HG02981 (cell line): ENCODE measurements at regions not wholly inside any gene's neighbourhood (a gene's known extent, or its start where the extent isn't known, plus 50 kb on each side); places are given as distances from the start of the nearest gene placed in this dataset.

Source experiments
- ATAC-seq: cut with Tn5 transposase; IDR thresholded peaks from one replicate; pipeline ENCODE4 v1.9.1; 2021; ENCODE audit warnings: mild to moderate bottlenecking, moderate library complexity; ENCODE audit not compliant: unreplicated experiment

DNA sequence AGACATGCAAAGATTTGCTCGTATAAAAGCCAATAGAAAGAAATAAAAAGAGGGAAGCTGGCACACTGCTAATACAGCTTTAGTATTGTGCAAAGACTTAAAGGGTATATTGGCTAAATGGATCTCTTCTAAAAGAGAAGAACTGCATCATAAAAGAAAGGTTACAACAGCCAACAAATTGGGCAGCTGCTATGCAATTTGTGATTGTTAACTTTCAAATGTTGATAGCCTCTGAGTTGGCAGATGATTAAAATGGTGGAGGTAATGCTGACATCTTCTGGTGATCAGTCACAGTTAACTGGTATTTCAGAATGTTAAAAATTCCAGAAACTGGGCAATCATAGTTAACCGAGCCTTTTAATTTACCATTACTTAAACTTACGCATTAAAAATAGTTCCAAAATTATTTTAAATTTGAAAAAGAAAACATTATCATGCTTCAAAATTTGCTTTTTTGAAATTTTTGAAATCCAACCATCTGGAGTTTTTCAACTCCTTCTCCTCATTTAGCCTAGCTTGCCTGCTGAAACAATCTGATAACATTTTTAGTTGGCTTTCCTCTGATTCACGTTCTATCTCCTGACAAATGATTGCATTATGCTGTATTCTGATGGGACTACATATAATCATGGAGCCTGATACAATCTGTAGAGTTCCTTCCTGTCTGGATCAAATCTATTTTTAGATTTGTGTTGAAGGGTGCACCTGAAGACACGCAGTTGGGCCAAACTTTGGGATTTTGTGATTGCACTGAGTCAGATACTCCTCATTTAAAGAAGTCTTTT is 144.0 kb upstream of the PDZRN3 start:
- ATAC-seq: no peak

GRCh38 chr3:73766599-73767381 is 142.0 kb upstream of the PDZRN3 start:
- ATAC-seq: no peak

GRCh38 chr3:73765878-73766545 is 141.3 kb upstream of the PDZRN3 start:
- ATAC-seq: no peak

DNA sequence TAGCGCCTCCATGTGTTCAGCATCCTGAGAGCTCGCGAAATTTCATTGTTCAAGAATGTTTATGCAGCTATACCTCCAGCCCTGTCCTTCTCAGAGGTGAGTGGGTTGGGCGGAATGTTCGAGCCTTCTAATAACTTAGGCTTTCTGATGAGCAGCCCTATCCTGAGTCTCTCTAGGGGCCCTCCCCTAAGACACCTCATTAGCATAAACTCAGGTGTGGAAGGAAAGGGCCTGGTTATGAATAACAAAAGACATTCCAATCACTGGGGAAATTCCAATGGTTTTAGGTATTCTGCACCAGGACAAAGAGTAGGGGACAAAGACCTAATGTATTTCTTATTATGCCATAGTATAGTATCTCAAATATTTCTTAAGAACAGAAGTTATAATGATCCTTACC is 138.1 kb upstream of the PDZRN3 start:
- no peak for ATAC-seq

DNA sequence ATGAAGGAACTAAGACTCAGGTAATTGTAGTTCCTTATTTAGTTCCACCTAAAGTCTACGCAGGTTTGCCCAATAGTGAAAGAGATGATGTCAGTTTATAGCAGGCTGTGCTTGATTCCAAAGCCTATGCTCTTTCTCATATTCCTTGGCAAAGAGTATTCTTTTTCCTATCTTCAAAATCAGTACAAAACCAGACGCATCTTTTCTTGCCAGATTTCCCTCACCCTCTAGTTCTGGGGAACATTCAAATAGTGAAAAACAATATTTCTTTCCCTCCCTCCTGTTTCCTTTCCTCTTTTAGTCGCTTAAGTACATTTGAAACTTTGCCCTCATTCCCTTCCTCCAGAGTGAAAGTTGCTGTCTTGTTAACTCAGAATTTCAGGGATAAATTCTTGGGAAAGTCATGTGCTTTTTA is 134.6 kb upstream of the PDZRN3 start:
- ATAC-seq: no peak

DNA sequence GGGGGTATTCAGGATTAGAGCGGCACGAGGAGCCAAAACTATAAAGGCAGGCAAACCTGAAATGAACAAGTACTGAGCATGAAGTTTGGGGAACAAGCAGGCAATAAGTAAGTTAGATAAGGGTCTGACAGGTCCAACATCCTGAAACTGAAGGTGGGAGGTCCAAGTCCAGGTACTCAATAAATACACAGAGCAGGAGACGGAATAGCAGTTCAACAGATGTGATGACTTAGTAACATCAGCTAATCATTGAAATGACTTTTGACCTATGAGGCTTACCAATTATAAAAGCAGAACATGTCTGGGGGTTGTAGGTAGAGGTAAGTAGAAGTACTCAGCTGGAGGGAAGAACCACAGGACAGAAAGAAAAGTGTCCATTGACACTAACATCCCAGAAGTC is 132.8 kb upstream of the PDZRN3 start:
- no peak for ATAC-seq

GRCh38 chr3:73753985-73754384 is 129.2 kb upstream of the PDZRN3 start:
- ATAC-seq: no peak

DNA sequence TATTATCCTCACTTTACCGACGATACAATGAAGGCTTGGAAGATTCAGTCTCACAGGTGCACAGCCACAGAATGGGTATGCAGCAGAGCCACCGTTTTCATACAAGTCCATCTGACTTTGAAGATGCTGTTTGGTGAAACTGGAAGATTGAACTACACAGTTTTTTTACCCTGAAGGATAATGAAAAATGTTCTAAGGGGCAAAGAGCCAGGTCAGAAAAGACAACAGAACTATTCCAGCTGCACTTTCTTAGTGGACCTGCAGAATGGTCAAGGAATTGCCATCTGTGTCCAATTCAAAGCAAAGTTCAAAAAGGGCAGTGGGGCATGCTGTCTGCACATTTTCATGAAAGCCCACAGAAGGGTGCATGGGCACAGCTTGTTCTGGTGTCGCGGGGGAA is 127.6 kb upstream of the PDZRN3 start:
- no peak for ATAC-seq

DNA sequence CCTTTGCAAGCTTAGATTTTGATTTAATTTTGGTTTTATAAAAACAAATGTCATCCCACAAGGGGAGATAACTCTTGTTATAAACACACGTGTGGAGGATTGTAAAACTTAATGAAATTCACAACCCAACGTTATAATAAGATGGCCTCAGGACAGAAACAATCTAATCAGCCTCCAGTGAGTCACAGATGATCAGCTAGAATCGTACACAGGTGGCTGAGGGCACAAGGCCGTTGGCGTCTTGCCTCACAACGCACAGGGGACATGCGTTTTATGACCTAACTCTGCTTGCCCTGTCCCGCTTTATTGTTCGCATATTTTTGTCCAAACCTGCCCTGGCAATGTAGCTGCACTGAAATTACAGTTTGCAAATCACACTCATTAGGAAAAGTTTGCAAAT is 121.9 kb upstream of the PDZRN3 start:
- ATAC-seq: no peak

DNA sequence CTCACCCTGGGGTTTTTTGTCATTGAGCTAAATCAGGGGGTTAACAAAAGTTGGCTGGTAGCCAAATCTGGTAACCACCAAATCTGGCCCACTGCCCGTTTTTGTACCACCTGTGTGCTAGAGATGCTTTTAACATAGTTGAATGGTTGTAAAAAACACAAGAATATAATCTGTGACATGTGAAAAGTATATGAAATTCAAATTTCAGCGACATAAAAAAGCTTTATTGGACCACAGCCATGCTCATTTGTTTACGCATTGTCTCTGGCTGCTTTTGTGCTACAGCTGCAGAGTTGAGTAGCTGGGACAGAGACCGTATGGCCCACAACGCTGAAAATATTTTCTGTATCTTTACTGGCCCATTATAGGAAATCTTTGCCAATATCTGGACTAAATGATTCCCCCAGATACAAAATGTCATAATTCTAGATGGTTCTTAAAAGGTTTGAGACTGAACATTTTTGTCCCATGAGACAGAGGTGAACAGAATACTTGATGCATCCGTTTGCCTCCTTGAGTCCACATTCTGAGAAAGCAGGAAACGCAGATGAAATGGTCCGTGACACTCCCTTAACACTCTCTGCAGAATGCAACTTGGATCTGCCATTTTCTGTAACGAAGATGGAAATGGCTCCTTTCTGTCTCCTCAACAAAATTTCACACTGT is 120.9 kb upstream of the PDZRN3 start:
- no peak for ATAC-seq

DNA sequence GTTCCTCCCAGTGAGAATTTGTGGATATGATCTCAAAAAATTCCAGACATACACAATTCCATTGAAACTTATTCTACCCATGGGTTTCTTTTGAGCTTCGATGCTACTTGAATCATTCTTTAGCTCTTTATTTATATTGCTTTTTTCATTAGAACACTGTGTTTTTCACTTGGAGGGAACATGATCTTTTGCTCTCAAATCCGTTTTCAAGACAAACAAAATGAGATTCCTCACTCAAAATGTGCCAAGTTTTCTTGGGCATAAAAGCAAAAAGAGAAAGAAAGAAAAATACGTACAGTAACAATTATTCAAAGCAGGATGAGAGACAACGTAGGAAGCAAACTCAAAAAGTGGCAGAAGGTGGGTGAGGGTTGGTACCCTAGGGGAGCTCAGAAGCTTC is 118.8 kb upstream of the PDZRN3 start:
- no peak for ATAC-seq

DNA sequence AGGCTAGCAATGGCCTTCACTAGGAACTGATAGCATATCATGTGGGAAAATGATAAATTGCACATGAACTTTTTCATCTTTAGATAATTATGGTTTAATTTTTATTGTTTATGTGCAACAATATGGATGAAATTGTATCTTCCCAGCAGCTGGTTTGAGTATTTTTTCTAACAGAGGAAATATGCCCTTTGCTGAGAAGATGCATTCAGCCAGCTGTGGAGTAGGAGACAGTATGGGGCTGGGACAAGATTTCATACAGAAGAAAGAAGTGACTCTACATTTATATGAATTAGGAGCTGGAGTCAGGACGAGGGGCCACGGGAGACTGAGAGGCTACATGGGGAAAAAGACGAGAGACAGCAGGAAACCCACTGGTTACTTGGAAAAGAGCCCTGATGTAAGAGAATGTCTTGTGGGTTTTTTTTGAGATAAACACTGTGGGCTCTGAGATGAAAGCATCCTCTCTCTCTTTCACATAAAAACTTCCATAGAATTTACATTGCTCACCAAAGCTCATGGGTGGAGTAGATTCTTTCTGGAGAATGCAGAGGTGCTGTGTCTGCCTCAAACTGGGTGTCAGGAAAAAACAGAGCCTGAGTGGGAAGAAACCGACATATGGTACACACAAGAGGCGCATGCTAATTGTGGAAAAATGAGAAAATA is 115.2 kb upstream of the PDZRN3 start:
- ATAC-seq: no peak

DNA sequence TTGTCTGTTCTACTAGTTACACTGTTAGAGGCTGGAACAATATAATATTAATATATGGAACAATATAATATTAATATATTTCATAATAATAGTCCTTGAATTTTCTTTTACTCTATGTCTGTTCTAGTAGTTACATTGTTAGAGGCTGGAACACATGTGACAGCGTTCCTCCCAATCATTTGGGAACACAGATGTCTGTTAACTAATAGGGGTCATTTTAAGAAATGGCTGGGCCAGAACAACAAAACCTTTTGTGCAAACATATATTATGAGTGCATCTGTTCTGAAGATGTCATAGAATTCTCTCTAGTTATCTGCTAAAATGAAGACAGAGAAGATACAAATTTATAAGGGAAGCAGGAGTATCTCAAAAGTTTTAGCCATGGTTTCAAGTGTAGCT is 114.0 kb upstream of the PDZRN3 start:
- ATAC-seq: no peak

- ATAC-seq: no peak
Observed at GRCh38 chr3:73734211-73735089, 109.7 kb upstream of the PDZRN3 start.

GRCh38 chr3:73733746-73734145 is 109.0 kb upstream of the PDZRN3 start:
- no peak for ATAC-seq

GRCh38 chr3:73729969-73730440 is 105.3 kb upstream of the PDZRN3 start:
- ATAC-seq: no peak

DNA sequence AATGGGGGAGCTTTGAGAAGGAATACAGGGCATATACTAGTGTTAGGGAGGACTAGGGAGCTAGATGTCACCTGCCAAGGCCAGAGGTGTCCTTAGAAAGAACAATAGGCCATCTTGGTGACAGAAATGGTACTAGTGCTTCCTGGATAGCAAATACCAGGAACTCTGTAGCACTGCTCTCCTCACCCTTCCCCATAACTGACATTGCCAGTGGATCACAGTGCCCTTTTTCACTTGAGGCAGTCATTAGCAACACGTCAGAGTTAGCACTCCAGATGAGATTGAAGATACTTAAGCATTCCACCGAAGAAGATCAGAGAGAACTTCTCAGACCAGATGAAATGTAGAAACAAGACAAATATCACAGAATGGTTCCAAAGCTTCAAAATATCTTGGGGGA is 103.1 kb upstream of the PDZRN3 start:
- no peak for ATAC-seq

DNA sequence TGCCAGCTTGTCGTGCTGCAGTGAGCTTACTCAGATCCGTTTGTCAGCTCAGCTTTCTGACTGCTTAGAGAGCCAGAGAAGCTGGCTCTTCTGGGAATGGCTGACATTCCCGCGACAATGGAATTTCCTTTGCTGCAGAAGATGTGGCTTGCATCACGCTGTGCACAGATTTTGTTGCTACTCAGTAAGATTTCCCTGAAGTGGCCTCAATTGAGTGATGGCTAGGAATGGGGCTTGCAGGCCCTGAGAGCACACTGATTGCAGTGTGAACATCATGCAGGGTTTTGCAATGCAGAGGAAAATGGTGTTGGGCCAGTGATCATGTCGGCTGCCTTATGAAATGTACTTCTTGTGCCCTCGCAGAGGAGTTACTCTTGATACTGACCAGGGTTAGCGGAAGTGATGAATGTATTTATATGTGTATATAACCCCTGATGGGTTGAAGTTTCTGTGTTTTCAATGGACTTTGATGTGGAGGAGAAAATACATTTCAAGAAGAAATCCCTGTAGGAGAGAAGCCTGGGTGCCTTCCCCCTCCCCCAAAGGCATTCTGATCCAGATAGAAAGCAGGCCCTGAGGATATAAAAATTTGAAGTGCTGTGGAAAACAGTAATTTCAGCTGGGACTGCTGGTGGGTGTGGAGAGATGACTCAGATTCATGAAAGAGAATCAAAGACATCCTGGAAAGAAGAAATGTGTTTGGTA is 102.5 kb upstream of the PDZRN3 start:
- ATAC-seq: no peak

DNA sequence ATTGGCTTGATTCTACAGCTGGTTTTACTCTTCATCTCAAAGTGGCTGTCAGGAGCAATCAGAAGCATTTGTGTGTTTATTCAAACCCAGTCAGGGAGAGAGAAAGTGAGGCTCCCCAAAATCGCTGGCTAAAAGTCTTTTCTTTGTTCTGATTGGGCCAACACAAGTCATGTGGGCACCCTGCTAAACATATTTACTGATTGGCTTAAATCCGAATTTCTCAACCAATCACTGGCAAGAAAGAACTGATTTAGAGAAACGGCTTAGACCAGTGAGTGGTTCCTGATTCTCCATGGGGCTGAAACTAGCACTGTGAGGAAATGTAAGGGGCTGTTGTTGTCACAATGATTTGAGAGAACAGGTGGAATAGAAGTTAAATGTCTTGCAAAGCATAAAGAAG is 98.9 kb upstream of the PDZRN3 start:
- no peak for ATAC-seq
